ENCODE measurements at regions not wholly inside any gene's neighbourhood (a gene's known extent, or its start where the extent isn't known, plus 50 kb on each side); places are given as distances from the start of the nearest gene placed in this dataset.
"Not testable (repeated sequence)": the region's sequence is repeated elsewhere in the genome, so short reads cannot be mapped to it uniquely, and the experiment has no call there.

GRCh38 chr14:19511055-19511454 lies 76.9 kb upstream of the POTEG start:
- H3K27ac ChIP-seq; H3K4me1 ChIP-seq; intact Hi-C loops (cut with DNase I): not testable (repeated sequence)

GRCh38 chr14:19489475-19489874 lies 55.3 kb upstream of the POTEG start:
- H3K27me3 ChIP-seq; H3K36me3 ChIP-seq; H3K4me1 ChIP-seq; H3K9me3 ChIP-seq; H3K4me3 ChIP-seq; H3K27ac ChIP-seq; DNase-seq (ENCODE audit: extremely low spot score in 2 of 2); intact Hi-C loops (cut with DNase I): not testable (repeated sequence)

More at GRCh38 chr14:19511055-19511454, 76.9 kb upstream of the POTEG start:
- not testable (repeated sequence) for DNase-seq (ENCODE audit: extremely low spot score in 2 of 2); H3K27me3 ChIP-seq; H3K36me3 ChIP-seq; H3K9me3 ChIP-seq; H3K4me3 ChIP-seq

- H3K4me1 ChIP-seq; DNase-seq (ENCODE audit: extremely low spot score in 2 of 2); H3K27me3 ChIP-seq; intact Hi-C loops (cut with DNase I); H3K4me3 ChIP-seq; H3K9me3 ChIP-seq; H3K27ac ChIP-seq; H3K36me3 ChIP-seq: not testable (repeated sequence)
These were observed 54.3 kb upstream of the POTEG start for GRCh38 chr14:19488457-19488856.

GRCh38 chr14:19487690-19488089 lies 53.5 kb upstream of the POTEG start:
- H3K4me1 ChIP-seq; H3K36me3 ChIP-seq; H3K27me3 ChIP-seq; intact Hi-C loops (cut with DNase I); H3K9me3 ChIP-seq; DNase-seq (ENCODE audit: extremely low spot score in 2 of 2); H3K27ac ChIP-seq; H3K4me3 ChIP-seq: not testable (repeated sequence)

GRCh38 chr14:19487265-19487664 lies 53.1 kb upstream of the POTEG start:
- intact Hi-C loops (cut with DNase I); DNase-seq (ENCODE audit: extremely low spot score in 2 of 2); H3K4me1 ChIP-seq; H3K27me3 ChIP-seq; H3K36me3 ChIP-seq; H3K9me3 ChIP-seq; H3K27ac ChIP-seq; H3K4me3 ChIP-seq: not testable (repeated sequence)

- H3K4me3 ChIP-seq; H3K9me3 ChIP-seq; H3K4me1 ChIP-seq; H3K36me3 ChIP-seq; H3K27me3 ChIP-seq; intact Hi-C loops (cut with DNase I); H3K27ac ChIP-seq: not testable (repeated sequence)
- DNase-seq (ENCODE audit: extremely low spot score in 2 of 2) = peak; percentile 74 to 91
These were observed 51.2 kb upstream of the POTEG start for GRCh38 chr14:19485346-19485745.

All from vagina (tissue), 2 donors.